ENCODE measurements at regions not wholly inside any gene's neighbourhood (a gene's known extent, or its start where the extent isn't known, plus 50 kb on each side); places are given as distances from the start of the nearest gene placed in this dataset.

GRCh38 chr3:56864090-56864489 is 62.3 kb upstream of the ARHGEF3 start:
- DNase-seq (ENCODE audit: low spot score) = no peak

- DNase-seq (ENCODE audit: low spot score) = no peak
Observed at GRCh38 chr3:56862352-56863062, 60.8 kb upstream of the ARHGEF3 start.

- DNase-seq (ENCODE audit: low spot score) = no peak
Observed at GRCh38 chr3:56861511-56861910, 59.8 kb upstream of the ARHGEF3 start.

- DNase-seq (ENCODE audit: low spot score) = no peak
Observed at GRCh38 chr3:56860939-56861338, 59.2 kb upstream of the ARHGEF3 start.

GRCh38 chr3:56860351-56860750 is 58.6 kb upstream of the ARHGEF3 start:
- DNase-seq (ENCODE audit: low spot score) = no peak

- DNase-seq (ENCODE audit: low spot score) = no peak
Observed at GRCh38 chr3:56858331-56858730, 56.6 kb upstream of the ARHGEF3 start.

- no peak for DNase-seq (ENCODE audit: low spot score)
Observed at GRCh38 chr3:56857178-56857577, 55.4 kb upstream of the ARHGEF3 start.

- no peak for DNase-seq (ENCODE audit: low spot score)
Observed at GRCh38 chr3:56856752-56857151, 55.0 kb upstream of the ARHGEF3 start.

- peak; percentile 12 for DNase-seq (ENCODE audit: low spot score)
Observed at GRCh38 chr3:56855856-56856512, 54.2 kb upstream of the ARHGEF3 start.

- DNase-seq (ENCODE audit: low spot score) = no peak
Observed at GRCh38 chr3:56854856-56855611, 53.3 kb upstream of the ARHGEF3 start.

GRCh38 chr3:56851966-56852884 is 50.5 kb upstream of the ARHGEF3 start:
- no peak for DNase-seq (ENCODE audit: low spot score)
